ENCODE measurements at regions not wholly inside any gene's neighbourhood (a gene's known extent, or its start where the extent isn't known, plus 50 kb on each side); places are given as distances from the start of the nearest gene placed in this dataset.
"Not testable (repeated sequence)": the region's sequence is repeated elsewhere in the genome, so short reads cannot be mapped to it uniquely, and the experiment has no call there.

DNA sequence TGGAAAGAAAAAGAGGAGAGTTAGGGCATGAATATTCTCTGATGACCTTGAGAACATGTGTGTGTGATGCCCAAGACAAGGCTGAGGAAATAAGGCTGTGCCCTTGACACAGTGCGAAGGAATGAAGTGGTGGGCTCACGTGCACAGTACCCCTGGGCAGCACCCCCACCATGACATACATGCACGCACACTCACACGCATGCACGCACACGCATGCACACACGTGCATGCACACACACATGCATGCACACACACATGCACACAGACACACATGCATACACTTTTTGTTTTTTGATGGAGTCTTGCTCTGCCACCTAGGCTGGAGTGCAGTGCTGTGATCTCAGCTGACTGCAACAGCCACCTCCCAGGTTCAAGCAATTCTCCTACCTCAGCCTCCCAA lies 118.1 kb downstream of the GATA3 start:
- intact Hi-C loops (cut with DNase I), result no loop called here
- no peak for DNase-seq (ENCODE audit: low spot score)

DNA sequence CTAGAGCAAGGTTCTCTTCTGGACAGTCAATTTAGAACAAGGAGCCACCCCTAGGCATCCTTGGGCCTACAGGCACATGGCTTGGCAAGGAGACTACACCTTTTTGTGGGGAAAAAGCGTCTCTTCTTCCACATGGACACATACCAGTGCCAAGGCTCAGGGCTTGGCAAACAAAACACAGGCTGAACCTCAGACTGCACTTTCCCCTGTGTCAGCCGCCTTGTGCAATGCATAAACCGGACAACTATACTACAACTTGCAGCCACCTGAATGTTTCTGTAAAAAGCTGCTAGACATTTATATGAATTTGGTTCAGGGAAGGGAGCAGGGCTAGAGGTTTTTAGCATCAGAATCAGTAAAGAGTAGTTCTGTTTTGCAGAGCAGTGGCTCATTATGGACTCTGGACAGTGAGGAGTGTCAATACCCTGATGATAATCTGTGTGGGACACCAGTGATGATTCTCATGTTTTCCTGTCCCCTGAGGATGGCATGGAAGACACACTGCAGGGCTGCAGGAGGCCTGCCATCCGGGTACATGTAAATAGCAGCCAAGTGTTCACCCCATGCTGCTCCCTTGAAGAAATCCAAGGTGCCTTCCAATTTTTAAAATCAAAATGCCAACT lies 118.9 kb downstream of the GATA3 start:
- DNase-seq (ENCODE audit: low spot score), result no peak
- intact Hi-C loops (cut with DNase I), result no loop called here

DNA sequence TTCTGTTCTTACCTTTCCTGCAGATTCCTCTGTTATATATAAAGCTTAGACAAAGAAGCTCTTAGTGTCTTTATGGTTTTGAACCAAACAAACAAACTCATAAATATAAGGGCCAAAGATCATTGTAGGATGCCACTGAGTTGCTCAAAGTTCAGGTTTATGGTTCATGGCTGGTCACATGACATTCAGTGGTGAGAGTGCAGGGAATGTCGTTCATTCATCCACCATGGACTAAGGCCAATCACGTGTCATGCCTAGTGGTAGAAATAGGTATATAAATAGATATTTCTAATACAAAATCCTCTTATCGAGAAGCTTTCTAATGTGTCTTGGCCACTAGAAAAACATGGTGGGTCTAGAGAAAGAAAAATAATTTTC lies 119.4 kb downstream of the GATA3 start:
- intact Hi-C loops (cut with DNase I), result no loop called here
- no peak for DNase-seq (ENCODE audit: low spot score)

DNA sequence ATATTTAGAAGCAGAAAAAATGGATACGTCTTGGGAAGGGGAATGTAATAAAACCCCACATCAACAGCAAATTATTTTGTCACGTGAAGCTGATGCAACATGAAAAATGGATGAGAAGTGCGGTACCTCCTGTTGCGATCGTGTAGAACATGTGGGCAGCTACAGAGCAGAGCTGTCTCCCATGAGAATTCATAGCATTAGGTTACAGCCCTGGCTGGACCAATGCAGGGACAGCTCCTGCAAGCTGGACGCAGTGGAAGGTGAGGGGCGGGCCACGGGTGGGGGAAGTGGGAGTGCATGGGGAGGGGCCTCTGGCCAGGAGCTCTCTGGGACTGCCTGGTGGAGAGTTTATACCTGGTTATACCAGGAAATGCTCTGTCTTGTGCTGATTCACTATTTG lies 120.3 kb downstream of the GATA3 start:
- intact Hi-C loops (cut with DNase I), result no loop called here
- DNase-seq (ENCODE audit: low spot score), result no peak

DNA sequence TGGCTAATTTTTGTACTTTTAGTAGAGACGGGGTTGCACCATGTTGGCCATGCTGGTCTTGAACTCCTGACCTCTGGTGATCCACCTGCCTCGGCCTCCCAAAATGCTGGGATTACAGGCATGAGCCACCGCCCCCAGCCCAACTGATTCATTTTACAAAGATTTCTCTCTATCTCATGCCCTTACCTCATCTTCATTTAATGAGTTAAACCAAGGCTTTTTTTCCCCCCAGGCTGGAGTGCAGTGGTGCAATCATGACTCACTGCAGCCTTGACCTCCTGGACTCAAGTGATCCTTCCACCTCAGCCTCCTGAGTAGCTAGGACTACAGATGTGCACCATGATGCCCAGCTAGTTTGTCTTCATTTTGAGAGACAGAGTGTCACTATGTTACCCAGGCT lies 123.0 kb downstream of the GATA3 start:
- intact Hi-C loops (cut with DNase I), result not testable (repeated sequence)
- peak; percentile 57 for DNase-seq (ENCODE audit: low spot score)

DNA sequence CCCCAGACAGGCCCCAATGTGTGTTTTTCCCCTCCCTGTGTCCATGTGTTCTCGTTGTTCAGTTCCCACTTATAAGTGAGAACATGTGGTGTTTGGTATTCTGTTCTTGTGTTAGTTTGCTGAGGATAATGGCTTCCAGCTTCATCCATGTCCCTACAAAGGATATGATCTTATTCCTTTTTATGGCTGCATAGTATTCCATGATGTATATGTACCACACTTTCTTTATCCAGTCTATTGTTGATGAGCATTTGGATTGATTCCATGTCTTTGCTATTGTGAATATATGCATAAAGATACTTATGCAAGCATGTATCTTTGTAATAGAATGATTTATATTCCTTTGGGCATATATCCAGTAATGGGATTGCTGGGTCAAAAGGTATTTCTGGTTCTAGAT lies 125.3 kb downstream of the GATA3 start:
- DNase-seq (ENCODE audit: low spot score); intact Hi-C loops (cut with DNase I): not testable (repeated sequence)

DNA sequence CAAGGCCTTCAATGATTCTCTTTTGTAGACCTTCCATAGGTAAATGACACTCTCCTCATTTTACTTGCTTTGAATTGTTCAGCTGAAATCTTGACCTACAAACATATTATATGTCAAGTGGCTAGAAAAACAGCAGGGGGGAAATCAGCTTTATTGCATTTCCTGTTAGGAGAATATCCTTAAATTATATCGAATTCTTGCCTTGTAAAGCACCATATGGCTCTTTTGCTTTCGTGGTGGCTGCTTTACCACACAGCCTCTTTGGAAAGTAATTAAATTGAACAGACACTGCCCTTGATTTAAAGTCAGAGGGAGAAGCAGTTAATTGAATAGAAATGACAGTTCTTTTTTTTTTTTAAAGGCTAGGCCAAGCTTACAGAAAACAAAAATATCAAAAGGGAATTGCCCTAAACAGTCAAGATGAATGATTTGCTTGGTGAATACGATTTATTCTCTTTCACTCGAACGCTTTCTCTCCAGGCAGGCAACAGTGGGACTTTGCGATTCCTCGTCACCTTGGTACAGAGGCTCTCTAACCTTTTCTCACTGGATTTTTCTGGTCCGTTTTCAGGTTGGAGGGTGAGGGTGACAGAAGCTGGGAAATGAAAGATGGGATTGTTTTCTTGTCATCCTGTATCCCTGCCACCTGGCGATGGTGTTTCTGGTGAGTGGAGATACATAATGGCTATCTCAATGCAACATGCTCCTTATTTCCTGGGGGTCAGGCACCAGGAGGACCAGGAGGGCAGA lies 126.0 kb downstream of the GATA3 start:
- DNase-seq (ENCODE audit: low spot score), result no peak
- intact Hi-C loops (cut with DNase I), result no loop called here

DNA sequence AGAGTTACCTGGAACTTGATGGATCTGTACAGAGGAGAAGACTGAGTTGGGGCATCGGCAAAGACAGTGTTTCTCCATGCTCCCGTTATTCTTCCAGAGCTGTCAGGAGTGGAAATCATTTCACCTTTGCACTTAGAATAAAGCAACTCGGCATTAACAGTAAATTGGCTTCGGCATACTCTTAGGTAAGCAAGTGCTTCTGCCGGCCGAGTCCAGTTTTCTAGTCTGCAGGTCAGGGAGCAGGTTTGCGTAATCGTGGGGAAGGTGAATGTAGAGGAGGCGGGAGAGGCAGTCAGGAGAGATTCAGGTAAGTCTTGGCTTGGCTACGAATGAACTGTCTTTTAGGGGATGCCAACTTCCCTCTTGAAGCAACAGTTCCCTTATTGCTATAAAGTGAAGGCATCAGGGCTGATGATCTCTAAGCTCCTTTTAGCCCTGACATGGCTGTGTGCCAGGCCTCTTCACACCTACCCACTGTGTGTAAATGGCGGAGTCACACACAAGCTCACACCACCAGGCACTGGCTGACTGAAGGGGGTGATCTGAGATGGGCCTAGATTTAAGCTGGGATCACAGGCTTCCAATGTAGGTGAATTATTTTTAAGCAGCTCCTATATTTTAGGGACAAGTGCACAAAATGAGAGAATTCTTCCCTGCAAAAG lies 127.1 kb downstream of the GATA3 start:
- intact Hi-C loops (cut with DNase I), result no loop called here
- DNase-seq (ENCODE audit: low spot score), result no peak

DNA sequence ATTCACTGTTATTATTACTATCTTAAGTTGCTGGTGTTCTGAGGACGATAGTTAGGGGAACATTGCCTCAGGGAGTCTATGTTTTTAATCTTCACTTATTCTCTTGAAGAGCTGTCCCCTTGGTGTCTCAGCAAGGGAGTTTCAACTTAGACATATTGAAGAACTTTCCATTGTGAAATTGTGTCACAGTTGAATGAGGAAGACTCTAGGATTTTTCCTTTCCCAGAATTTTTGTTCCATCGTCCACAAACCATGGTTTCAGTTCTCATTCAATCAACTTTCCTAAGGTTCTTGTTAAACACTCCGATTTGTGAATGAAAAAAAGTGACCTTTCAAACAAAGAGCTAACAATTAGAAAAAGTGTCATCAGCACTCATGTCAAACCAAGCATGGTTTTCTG lies 128.3 kb downstream of the GATA3 start:
- no peak for DNase-seq (ENCODE audit: low spot score)
- intact Hi-C loops (cut with DNase I), result no loop called here

DNA sequence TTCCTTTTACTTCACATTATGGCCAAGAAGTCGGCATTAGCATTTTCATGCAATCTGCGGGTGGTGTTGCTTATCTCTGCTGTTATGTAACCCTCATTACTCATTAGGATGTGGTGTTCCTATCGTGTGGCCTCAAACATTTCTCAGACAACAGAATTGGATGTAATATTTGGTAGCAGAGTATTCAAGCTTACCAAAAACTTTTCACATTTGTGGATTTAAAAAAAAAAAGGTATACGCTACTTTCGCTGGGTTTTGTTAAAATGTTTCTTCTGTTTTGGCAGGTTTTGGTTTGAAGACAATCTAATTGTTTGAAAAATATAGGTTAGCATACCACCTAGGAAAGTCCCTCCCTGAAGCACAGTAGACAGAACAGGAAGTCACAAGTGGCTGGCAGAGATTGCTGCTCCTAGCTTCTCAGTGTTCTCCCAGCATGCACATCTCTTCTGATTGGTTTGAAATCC lies 128.8 kb downstream of the GATA3 start:
- intact Hi-C loops (cut with DNase I), result no loop called here
- no peak for DNase-seq (ENCODE audit: low spot score)

DNA sequence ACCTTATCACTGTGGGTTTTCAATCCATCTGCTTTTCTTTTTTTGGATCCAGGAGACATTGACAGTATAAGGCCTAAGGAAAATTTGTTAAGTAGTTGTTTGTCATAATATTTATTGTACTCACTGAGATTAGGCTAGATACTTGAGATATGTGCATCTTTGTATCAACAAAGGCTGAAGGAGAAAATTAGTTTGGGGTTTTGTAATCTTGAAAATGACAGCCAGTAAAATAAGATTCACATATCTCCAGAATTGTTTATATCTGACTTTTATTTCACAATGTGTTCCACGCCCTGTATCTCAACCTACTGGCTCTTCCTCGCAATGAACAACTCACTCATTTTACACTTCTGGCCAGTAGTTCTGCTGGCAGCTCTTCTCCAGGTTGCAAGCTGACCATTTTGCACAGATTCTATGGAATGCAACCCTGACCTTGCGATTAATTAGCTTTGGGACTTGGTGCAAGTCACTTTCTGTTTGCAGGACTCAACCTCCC lies 132.7 kb downstream of the GATA3 start:
- DNase-seq (ENCODE audit: low spot score), result no peak

DNA sequence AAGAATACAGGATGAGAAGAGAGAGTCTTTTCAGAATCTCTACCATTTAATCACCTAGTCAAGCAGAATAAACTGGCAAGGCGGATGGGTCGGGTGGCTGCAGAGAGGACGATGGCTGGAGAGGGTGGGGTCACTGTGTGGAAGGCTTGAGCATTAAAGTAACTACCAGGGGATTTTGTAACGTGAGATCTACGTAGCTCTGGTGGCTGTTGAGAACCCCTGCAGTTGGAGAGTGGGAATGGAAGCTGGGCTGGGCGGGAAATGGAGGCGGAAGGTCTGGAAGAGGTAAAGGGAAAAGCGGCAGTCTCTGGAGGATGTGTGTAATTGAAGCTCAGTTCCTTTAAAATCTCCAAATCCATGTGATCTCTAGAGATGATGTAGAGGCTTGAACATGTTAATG lies 135.0 kb downstream of the GATA3 start:
- DNase-seq (ENCODE audit: low spot score), result no peak
- intact Hi-C loops (cut with DNase I), result no loop called here

More for the DNA sequence above, 132.7 kb downstream of the GATA3 start:
- intact Hi-C loops (cut with DNase I), result no loop called here

DNA sequence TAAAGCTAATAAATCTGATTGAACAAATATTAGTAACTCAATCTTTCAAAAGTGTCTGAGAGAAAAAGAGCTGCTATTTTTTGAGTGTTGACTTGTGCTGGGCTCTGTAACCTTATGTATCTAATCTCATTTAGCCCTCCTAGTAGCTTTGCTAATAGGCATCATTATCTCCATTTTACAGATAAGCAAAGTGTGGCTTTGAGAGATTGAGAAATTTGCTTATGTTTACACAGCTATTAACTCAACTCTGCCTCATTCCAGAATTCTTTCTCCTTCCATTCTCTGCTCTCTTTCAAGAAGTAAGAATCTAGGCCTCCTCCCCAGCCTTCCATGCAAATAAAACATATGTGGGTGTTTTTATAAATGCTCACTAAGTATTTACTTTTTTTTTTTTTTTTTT lies 137.8 kb downstream of the GATA3 start:
- intact Hi-C loops (cut with DNase I), result no loop called here
- DNase-seq (ENCODE audit: low spot score), result no peak

DNA sequence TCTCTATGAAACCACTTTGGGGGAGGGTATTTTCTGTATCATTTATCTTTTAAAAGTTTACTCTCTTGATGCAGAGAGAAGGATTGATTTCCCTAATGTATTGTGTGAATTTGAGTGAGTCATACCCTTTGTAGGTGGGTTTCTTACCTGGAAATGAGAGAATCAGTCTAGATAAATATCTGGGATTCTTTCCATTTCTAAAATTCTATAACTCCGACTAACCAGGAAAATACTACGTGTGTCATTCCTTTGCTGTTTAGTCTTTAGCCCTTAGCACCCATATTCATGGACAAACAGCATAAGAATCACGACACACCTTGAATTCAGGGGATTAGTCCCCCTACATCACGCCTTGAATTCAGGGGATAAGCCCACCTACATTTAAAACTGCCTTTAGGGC lies 139.1 kb downstream of the GATA3 start:
- intact Hi-C loops (cut with DNase I), result no loop called here
- no peak for DNase-seq (ENCODE audit: low spot score)

DNA sequence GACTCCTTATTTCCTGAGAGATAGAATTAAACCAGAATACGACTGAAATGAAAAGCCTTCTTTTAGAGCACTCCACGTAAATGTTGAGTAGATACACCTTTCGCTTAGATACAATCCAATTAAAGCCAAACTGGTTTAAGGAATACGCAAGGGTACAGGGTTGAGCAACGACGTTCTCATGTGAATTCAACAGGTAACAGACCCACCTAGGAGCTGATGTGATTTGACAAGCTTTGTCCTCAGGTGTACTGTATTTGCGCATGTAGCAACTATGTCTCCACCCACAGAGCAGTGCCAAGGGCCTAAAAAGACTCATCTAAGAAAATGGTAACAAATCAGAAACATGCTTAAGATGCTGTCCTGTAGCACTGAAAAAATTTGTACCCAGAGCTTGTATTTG lies 139.6 kb downstream of the GATA3 start:
- DNase-seq (ENCODE audit: low spot score), result no peak
- intact Hi-C loops (cut with DNase I), result no loop called here

DNA sequence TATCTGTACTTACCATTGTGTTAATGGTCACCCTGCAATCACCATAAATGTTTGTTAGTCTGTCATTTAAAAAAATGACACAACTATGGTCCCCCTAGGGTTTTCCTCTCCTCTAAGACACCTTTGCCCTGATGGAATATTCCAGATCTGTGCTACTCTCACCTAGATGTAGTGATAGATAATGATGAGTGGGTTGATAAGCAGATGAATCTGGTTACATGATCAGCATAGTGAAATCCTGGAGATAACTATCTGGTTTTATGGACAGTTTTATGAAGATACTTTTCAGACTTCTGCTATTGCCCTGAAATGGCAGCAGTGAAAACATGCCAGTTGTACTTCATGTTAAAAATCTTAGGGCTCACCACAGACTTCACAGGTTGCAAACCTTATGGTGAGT lies 152.4 kb downstream of the GATA3 start:
- no peak for DNase-seq (ENCODE audit: low spot score)
- intact Hi-C loops (cut with DNase I), result no loop called here

DNA sequence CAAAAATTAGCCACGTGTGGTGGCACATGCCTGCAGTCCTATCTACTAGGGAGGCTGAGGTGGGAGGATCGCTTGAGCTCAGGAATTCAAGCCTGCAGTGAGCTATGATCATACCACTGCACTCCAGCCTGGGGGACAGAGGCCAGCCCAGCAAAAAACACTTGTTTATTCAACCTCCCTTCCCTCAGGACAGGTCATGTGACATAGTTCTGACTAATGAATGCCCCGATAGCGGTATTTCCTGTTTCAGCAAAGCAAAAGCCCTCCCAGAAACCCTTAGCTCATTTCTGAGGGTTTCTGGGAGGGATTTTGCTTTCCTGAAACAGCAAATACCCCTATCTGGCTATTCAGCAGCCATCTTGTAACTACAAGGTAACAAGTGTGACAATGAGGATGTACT lies 157.1 kb downstream of the GATA3 start:
- intact Hi-C loops (cut with DNase I), result no loop called here
- no peak for DNase-seq (ENCODE audit: low spot score)

DNA sequence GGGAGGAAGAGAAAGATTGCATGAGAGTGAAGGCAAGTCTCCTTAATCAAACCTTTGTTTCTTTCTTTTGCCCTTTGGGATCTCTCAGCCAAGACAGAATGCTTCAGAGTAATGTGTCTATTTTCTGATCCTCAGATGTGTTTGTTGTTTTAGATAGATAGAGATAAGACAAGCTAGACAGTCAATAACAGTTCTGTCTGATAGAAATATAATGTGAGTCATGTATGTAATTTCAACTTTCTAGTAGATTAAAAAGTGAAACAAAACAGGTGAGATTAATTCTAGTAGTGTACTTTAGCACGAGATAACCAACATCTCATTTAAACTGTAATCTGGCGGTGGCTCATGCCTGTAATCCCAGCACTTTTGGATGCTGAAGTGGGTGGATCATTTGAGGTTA lies 159.2 kb downstream of the GATA3 start:
- DNase-seq (ENCODE audit: low spot score), result no peak
- intact Hi-C loops (cut with DNase I), result no loop called here

DNA sequence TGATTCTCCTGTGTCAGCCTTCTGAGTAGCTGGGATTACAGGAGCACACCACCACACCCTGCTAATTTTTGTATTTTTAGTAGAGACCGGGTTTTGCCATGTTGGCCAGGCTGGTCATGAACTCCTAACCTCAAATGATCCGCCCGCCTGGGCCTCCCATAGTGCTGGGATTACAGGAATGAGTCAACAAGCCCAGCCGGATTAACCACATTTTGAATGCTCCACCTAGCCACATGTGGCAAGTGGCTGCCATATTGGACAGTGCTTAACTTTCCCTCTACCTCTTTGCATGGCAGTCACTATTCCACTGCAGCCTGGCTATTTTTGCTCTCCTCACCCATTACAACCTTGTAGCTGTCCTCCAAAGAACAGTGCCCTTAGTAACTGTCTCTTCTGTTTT lies 160.1 kb downstream of the GATA3 start:
- DNase-seq (ENCODE audit: low spot score), result no peak
- intact Hi-C loops (cut with DNase I), result no loop called here

DNA sequence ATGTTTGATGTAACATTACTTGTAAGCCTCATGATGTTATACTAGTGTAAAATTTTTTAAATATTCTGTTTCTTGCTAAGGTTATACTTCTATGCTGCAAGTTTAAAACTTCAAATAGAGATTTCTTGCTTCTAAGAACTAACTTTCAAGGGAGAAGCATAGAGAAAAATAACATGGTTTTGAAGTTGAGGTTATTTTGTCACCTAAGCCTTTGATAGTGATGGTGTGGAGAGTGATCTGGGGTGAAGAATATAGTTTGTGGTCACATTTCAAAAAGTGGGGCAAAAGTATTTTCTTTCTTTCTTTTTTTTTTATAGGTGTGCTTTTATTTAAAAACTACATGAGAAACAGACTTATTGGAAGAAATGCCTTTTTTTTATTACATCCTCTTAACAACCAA lies 162.4 kb downstream of the GATA3 start:
- intact Hi-C loops (cut with DNase I), result no loop called here
- DNase-seq (ENCODE audit: low spot score), result no peak

DNA sequence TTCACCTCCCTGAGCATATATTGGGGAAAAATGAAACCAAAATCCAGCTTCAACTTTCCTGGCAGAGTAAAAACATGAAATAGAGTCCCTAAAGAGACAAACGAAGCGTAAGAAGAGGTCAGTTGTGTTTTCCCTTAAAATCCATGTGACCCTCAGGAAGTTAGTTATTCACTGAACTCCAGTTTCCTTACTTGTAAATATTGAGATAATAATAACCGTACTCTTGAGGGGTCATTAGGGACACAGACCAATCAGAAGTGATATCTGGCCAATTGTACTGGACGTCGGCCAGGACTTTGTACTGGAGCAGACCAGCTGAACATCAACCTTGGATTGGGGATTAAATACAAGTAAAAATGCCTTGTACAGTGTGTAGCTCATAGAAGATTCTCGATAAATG lies 167.0 kb downstream of the GATA3 start:
- intact Hi-C loops (cut with DNase I), result no loop called here
- DNase-seq (ENCODE audit: low spot score), result no peak

Data from cardiac septum (tissue), 1 donor.